Stimulated activated CD4-positive, alpha-beta T cell treated with anti-CD3 and anti-CD28 coated beads, Interleukin-2, amount 100 ng/mL, for 48 hours (primary cell): ENCODE measurements at regions not wholly inside any gene's neighbourhood (a gene's known extent, or its start where the extent isn't known, plus 50 kb on each side); places are given as distances from the start of the nearest gene placed in this dataset.
"Not testable (repeated sequence)": the region's sequence is repeated elsewhere in the genome, so short reads cannot be mapped to it uniquely, and the experiment has no call there.

Experiments
- DNase-seq, 2 donors: peaks; one replicate each; pipeline ENCODE4 v3.0.0-alpha.2; 2020

GRCh38 chr19:29048873-29049272, 164.1 kb downstream of the UQCRFS1 start:
- no peak for DNase-seq

GRCh38 chr19:29045679-29046254, 167.2 kb downstream of the UQCRFS1 start:
- no peak for DNase-seq

GRCh38 chr19:29044037-29044436, 168.9 kb downstream of the UQCRFS1 start:
- DNase-seq: no peak

GRCh38 chr19:29042450-29042849, 170.5 kb downstream of the UQCRFS1 start:
- DNase-seq: no peak

GRCh38 chr19:29040951-29041350, 172.0 kb downstream of the UQCRFS1 start:
- no peak for DNase-seq

DNA sequence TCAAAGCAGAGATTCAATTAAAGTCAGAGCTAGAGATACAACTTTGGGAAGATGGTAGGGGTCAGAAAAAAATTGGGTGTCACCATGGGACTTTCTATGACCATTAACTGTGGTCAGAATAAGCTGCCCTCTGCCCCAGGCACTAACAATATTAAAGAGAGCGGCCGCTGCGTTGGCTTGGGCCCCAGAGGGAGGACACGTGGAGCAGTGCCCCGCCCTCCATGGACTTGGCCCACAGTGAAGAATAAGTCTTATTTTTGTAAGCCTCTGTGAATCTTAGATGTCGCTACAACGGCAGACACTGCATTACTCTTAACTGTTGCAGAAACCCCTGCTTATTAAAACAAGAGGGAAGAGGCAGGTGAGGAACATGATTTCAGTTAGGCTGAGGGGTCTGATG, 172.7 kb downstream of the UQCRFS1 start:
- DNase-seq: no peak

GRCh38 chr19:29039036-29039435, 173.9 kb downstream of the UQCRFS1 start:
- not testable (repeated sequence) for DNase-seq

GRCh38 chr19:29031216-29031615, 181.7 kb downstream of the UQCRFS1 start:
- DNase-seq: no peak

GRCh38 chr19:29029268-29029958, 183.5 kb downstream of the UQCRFS1 start:
- no peak for DNase-seq

DNA sequence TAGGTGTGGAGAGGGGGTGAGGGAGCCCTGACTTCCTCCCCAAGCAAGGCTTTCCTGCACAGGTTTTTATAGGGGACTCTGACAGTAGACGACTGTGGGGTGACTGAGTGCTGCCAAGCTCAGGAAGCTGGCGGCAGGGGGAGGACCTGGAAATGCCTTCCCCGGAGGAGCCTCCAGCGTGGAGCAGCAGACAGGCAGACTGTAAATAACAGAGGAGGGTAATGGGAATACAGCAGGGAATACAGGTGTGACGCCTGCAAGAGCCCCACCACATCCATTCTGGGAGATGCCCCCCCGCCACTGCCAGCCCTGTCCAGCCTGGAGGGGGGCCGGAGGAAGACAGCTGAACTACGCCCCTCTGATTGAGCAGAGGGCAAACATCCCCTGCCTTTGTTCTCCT, 190.4 kb downstream of the UQCRFS1 start:
- DNase-seq: no peak

- no peak for DNase-seq
Measured at GRCh38 chr19:29022165-29022564, 190.8 kb downstream of the UQCRFS1 start.

DNA sequence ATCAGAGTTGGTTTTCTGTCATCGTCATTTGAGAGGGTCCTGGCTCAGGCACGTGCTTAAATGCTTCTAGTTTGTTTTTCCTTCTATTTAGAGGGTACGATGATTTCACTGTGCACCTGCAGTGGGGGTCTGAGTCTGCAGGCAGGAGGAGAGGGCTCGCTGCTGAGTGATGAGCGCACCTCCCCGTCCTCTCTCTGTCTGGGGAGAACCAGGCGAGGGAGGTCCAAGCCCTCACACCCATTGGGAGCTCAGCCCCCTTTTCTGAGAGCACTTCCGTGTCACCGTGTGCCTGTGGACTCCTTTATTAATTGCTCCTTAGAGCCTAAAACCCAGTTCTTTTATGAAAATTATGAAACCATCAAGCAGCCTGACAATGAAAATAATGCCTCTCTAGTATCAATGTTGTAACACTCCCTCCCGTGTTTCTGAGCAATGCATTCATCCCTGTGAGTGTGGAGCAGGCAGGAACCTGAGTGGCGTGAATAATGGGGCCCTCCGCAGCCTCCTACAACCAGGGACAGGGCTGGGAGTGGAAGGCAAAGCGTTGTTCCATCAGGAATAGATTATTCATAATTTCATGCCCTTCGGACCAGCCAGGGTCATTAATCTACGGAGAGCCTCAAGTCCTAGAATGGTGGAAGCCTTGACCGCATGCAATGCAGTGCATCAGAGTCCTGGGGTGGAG, 191.6 kb downstream of the UQCRFS1 start:
- no peak for DNase-seq

- DNase-seq: no peak
Measured at GRCh38 chr19:29019403-29019802, 193.5 kb downstream of the UQCRFS1 start.

GRCh38 chr19:29018542-29018941, 194.4 kb downstream of the UQCRFS1 start:
- DNase-seq: no peak

- DNase-seq: no peak
Measured at GRCh38 chr19:29017788-29018187, 195.2 kb downstream of the UQCRFS1 start.

- DNase-seq: no peak
Measured at GRCh38 chr19:29016926-29017760, 195.8 kb downstream of the UQCRFS1 start.

- no peak for DNase-seq
Measured at GRCh38 chr19:29016353-29016752, 196.6 kb downstream of the UQCRFS1 start.

DNA sequence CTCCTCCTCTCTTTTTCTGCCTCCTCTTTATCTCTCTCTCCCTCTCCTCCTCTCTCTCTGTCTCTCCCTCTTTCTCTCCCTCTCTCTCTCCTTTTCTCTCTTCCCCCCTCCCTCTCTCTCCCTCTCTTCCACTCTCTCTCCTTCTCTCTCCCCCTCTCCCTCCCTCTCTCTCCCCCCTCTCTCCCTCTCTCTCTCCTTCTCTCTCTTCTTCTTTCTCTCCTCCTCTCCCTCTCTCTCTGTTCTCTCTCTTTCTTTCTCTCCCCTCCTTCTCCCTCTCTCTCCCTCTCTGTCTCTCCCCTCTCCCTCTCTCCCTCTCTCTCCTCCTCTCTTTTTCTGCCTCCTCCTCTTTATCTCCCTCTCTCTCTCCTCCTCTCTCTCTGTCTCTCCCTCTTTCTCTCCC, 197.4 kb downstream of the UQCRFS1 start:
- DNase-seq: no peak

GRCh38 chr19:29014857-29015436, 198.0 kb downstream of the UQCRFS1 start:
- DNase-seq: no peak

DNA sequence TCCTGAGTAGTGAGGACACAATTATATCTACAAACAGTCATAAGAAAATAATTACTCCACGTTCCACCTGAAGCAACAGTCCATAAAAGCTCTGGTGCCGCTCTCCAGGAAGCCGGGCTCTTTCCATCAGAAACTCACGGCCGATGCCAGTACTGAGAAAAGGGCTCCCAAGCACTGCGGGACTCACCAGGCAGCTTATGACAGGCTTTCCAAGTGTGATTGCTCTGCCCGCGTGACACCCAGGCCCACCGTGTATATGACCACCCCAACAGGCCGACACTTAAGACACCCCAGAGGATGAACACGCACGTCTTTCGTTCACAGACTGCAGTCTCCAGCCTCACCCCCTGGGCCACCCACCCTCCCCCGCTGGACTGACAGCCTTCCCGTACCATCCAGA, 199.0 kb downstream of the UQCRFS1 start:
- no peak for DNase-seq

GRCh38 chr19:29013325-29013724, 199.6 kb downstream of the UQCRFS1 start:
- no peak for DNase-seq

- no peak for DNase-seq
Measured at GRCh38 chr19:29012457-29012856, 200.5 kb downstream of the UQCRFS1 start.

DNA sequence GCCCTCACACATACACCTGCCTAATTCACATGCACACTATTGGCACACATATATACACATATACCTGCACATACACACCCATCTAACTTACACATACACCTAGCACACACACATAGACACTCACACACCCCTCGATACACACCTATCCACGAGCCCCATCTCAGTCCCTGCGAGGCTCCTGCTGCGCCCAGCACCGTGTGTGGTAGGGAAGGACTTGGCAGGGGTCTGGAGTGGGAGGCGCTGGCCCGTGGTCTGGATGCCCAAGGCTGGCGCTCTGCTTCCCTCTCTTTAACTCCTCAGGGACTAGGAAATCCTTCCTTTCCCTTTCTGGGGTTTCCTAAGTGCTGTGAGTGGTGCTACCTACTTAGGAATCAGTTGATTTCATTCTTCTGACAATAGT, 202.7 kb downstream of the UQCRFS1 start:
- no peak for DNase-seq
